NCI-H2107 treated with DMSO at 0.1 percent for 48 hours (cell line): ENCODE measurements at regions not wholly inside any gene's neighbourhood (a gene's known extent, or its start where the extent isn't known, plus 50 kb on each side); places are given as distances from the start of the nearest gene placed in this dataset.

Experiments
- DNase-seq: peaks from one replicate; lab custom pipeline; 2025; ENCODE audit not compliant: unreplicated experiment; lab: John Stamatoyannopoulos, UW

DNA sequence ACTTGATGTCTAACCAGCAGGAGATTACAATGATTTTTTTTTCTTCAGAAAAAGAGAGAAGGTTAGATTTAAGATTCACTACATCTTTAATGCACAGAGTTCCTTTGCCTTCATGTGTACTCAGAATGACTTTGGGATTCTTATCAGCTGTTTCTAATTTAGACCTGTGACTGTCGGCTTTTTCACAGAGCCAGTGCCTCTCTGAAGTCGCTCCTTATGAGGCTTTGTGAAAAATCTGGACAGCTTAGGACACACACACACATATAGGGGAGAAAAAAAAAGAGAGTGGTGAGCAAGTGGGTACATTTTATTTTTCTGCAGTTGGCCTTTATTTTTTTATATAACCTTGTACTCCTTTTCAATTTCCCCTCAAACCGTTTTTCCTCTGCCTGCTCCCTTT, 893.1 kb upstream of the CELF4 start:
- no peak for DNase-seq

- no peak for DNase-seq
Observed at GRCh38 chr18:38456253-38456652, 890.7 kb upstream of the CELF4 start.

DNA sequence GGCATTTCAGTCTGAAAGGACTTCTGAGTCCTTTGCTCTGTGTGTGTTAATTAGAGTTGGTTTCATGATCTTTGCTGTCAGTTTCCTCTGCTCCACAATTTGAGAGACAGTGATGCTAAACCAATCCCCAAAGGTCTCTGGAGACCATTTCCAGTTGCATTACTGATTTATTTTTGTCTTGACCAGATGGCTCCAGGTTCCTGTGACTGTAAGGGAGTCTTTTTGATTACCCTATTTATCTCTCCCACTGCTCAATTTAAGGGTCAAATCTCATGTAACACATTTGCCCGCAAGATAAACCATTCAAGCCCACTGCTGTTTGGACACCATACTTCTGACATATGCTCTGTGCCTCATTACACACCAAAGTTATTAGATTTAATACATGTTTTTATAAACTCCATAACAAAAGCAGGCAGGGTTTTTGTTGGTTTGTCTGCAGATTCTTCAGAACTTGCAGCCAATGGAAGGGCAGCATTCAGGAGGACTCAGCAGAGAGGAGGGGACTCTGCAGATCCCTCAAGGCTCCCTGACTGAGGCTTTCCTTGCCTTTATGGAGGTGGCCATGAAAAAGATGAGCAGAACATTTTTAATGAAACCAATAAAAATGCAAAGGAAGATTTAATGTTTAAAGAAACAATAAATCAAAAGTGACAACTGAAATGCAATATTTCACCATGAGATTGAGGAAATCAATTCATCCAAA, 889.3 kb upstream of the CELF4 start:
- DNase-seq, result no peak

DNA sequence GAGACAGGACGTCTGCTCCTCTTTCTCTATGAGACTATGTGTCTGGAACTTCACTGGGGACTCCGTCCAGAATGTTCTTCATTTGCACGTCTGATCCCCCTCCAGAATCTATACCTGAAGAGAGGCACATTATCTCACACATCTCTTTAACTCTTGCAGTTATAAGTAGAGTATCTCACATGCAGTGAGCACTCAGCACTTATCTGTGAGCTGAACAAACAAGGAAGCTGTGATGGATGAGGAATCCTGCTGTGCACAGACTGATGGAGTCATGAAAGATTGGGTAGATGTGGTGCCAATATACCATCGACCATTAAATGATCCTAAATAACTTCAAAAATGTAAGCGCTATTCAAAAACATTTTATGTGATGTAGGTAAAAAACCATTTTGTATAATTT, 888.3 kb upstream of the CELF4 start:
- no peak for DNase-seq

- no peak for DNase-seq
Observed at GRCh38 chr18:38450876-38451275, 885.3 kb upstream of the CELF4 start.

DNA sequence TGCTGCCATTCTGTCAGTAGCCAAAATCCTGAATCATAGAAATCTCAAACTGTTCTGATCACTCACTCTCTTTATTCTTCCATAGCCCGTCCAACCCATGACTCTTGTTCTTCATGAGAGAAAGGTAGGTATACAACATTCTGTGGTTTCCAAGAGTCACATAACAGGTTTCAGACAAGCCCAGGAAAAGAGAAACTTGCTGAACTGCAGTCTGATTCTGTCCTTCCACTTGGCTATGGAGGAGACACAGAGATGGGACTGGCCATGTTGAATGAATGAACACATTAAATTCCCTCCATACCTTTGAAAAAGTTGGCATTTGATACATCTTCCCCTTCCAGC, 880.2 kb upstream of the CELF4 start:
- no peak for DNase-seq

DNA sequence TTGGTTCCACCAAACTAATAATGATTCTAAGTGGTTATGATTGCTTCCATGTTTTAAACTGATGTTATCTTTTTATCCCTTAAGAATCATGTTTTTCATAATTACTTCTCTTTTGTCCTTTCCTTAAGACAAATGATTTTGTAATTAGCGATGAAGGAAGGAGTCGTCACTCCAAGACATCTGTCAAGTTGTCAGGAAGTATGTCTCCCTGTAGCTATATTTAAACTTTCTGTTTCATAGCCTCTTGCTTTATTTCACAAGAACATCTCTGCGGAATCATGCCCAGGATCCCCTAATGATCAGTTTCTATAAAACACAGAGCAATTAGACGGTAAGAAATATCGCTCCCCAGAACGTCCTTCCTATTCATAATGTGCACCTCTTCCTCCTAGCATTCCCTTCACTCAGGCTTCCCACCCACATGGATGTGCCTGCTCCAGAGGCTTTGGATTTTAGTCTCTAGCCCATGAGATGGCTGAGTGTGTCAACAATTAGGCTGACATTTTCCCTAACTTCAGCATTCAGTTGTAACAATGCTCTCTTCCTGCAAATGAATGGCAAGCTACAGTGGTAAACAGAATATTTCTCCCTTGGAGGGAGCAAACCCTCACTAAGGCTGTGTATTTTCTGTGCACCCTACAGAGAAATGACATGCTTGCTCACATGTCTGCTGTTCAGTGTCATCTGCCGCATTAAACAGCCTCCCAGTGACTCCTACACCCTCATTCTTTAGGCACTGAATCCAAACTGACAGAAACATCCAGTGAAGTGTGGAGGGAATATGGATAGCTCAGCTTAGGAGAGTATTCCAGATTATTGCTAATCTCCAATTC, 879.6 kb upstream of the CELF4 start:
- DNase-seq, result no peak

- no peak for DNase-seq
Observed at GRCh38 chr18:38427736-38428135, 862.1 kb upstream of the CELF4 start.

GRCh38 chr18:38427234-38427633, 861.6 kb upstream of the CELF4 start:
- DNase-seq, result peak; percentile 80

GRCh38 chr18:38421872-38422615, 856.4 kb upstream of the CELF4 start:
- no peak for DNase-seq

DNA sequence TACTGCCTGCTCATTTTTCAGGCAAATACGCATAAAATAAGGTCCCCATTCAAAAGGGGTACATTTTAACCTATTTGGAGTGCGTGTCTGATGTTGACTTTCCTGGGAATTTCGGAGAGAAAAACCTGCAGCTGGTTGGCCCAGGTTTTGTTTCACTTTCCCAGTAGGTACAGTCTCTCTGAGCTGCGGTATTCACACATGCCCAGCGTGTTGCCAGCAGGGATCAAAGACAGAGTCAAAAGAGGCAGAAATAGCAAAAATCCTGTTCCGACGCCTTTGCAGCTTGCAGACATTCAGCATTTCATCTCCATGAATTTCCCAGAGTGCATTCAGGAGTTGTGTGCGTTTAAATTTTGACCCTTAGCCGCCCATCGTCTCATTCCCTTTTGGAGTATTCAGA, 855.4 kb upstream of the CELF4 start:
- DNase-seq, result no peak

DNA sequence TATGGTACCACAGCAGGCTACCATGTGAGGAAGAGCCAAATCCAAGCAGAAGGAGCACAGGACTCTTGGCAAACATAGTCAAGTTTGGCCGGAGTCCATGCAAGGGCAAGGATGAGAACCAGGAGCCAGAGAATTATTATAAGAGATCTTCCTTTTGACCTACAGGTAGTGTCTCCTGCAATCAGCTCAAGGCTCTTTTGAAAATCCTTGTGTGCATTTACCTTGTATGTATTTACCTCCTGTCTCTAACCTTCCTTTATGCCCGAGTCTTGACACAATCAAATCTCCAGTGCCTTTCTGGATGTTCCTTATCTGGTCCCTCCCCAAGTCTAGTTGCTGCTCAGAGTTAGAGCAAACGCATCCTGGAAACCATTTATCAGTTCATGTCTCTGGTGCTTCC, 855.0 kb upstream of the CELF4 start:
- no peak for DNase-seq

DNA sequence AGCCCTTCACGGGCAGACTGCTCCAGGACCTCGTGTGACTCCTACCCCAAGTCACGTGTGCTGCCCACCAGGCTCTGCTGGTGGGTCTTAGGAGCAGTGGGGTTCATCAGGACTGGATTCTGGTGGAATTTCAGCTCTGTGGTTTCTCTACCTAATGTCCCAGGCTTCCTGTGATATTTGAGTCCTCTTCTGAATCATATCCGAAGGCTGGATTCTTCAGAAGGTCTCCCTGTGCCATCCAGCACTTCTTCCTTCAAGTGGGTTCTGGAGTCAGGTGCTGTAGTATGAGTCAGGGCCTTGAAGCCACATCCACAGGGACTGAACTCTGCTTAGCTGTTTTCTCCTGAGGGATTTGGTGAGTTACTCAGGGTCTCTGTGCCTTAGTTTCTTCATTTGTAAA, 850.2 kb upstream of the CELF4 start:
- no peak for DNase-seq

DNA sequence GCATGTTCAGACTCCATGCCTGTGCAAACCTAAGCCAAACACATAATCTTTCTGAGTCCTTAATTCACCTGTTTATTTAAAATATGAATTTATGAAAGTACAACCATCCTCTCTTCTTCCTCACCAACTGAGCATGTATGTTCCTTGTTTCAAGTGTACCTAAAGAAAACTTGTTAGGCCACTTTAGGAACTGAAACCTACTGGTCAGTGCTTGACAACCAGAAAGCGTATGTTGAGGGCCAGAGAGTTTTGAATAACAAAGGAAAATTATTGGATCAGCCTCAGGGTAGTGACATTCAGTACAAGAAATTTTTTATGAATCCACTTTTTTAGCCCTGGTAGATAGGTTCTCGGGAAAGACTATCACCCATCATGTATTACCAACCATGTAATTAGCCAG, 847.6 kb upstream of the CELF4 start:
- DNase-seq, result no peak

DNA sequence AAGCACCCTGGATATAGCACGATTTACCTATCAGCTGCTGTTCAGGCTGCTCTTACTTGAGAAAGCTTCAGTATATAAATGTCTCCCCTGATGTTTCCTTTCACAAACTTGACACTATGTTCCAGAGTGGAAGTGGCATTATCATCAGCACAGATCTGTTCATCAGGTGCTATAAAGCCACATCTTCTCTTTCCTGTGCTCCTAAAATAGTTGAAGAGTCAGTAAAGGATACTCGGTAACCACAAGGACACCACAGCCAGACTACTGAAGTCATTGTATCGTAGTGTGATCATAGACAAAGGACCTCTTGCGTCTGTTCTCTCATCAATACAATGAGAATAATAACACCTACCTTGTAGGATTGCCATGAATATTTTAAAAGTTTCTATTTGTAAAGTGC, 841.0 kb upstream of the CELF4 start:
- no peak for DNase-seq

DNA sequence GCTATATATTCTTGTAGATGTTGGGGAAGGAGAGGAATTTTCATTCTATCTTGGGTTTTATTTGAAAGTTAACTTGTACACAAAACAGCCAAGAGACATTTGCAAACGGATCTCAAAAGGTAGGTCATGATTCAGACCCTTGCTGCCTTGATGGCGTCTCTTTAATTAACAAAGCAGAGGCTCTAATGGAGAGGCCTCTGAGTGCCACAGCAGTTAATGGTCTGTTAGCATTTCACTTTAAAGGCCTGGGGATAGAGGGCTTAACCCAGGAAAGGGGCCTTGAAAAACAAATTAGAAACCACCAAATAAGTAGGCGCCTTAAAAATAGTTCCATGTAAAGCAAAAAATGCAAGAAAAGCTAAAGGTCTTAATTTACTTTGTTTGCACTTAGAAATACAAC, 836.9 kb upstream of the CELF4 start:
- DNase-seq, result no peak

DNA sequence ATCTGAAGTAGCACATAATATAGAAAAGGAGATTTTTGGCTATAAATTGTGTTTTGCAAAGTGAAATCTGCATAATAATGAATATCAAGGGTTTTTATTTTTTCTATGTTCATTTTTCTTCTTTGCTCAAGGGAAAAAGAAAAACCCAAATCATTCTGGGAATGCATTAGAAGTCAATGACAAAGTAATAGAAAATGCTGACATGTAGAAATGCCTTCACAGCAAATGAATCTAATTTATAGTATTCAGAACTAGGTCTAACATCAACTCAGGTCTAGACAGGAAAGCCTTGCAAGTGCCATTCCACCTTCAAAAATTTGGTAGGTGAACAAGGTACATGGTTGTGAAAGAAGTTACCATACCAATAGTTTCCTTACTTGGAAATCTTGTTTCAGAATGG, 831.5 kb upstream of the CELF4 start:
- no peak for DNase-seq

DNA sequence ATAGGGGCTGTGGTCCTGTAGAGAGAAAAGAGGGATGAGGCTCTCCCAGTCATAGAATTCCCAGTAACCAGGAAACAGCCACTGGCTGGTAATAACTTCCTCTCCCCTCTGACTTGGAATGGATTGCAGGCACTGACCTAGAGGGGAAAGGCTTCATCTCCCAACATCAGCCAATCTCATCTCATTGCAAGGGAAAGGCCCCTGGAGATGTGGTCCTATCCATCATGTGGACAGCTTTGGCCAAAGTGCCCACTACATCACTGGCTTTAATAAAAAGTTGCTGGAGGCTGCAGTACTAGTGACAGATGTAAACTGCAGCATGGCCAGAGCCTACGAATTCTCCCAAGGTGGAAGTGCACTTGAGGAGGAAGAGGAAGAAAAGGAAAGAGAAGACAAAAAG, 820.5 kb upstream of the CELF4 start:
- no peak for DNase-seq

DNA sequence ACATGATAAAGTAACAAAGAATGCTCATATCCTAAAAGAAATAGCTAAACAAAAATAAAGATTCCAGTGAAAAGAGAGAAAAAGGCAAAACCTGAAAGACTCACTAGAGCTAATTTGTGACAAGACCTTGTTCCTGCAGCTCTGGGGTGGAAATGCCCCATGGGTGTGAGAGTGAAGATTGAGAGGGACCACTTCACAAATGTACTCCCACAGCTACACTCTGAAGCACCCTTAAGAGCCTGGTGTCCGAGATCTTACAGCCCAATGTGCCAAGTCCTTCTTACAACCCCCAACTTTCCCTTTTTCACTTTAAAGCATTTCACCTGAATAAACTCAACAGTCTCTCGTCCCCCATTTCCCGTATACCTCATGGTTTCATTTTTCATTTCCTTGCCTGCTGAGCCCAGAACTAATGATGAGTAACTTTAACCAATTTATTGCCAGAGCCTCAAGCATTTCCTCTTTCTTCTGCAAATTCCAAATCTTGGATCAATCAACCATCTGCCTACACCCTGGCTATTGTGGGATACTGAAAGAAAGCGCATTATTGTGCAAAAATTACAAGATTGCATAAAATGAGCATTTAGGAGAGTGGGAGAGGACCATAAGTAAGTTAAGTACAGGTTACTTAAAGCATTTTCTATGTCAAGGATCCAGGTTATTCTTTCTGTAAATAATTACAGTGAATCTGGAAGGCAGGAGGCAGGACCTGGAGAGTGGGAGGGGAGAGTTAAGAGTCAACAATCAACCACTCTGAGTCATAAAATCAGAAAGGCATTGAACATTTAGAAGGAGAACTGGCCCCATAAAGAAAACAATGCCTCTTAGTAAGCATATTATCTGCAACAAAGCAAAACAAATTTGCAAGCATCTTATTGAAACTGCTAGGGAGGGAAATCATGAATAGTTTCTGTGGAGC, 804.4 kb upstream of the CELF4 start:
- DNase-seq, result peak; percentile 8

GRCh38 chr18:38368886-38369285, 803.3 kb upstream of the CELF4 start:
- DNase-seq, result no peak

DNA sequence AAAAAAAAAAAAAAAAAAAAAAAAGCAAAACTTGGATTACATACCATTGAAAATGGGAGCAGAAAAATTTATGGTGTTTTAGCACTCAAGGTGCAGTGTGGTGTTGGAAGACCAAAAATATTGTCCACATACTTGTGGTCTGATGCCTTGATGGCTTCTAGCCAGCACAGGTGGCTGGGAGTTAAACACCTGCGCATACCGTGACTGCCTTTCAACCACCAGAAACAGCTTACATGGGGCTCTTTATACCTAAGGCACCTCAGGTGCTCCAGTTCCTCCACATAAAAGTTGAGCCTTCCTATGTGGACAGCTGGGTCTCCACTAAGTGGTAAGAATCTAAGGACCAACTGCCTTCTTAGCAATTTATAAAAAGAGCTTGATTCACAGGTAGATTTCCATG, 802.6 kb upstream of the CELF4 start:
- DNase-seq, result peak; percentile 6
